A673 (cell line): ENCODE measurements at regions not wholly inside any gene's neighbourhood (a gene's known extent, or its start where the extent isn't known, plus 50 kb on each side); places are given as distances from the start of the nearest gene placed in this dataset.

Experiments used
- BruUV-seq: library from RNA; stranded (reverse); fragments of 400-500 nt; replicated peaks from 2 replicates; lab custom pipeline; 2021; lab: Mats Ljungman, UMichigan
- CTCF ChIA-PET: fragments of 300-600 bp; sonication (Branson Sonifier 250); formaldehyde crosslinking; loops from one replicate; lab custom pipeline; 2022; ENCODE audit warnings: antibody characterized with exemption; lab: Charles Lee
- POLR2A ChIA-PET: fragments of 300-600 bp; sonication (Branson Sonifier 250); formaldehyde crosslinking; loops from one replicate; lab custom pipeline; 2022; ENCODE audit warnings: antibody characterized with exemption; ENCODE audit not compliant: low non-redundant PET; lab: Charles Lee
- DNase-seq: peaks from one replicate; pipeline ENCODE4 v3.0.0-alpha.2; 2015; ENCODE audit warnings: low spot score
- H3K27ac ChIP-seq: fragments of 200-600 bp; sonication (generic); 2 replicates; pipeline ENCODE4 v1.5.1; 2016; ENCODE audit warnings: mixed run types, low read depth, mild to moderate bottlenecking, mixed read lengths, antibody characterized with exemption, low read length; ENCODE audit not compliant: poor library complexity, severe bottlenecking
- H3K27me3 ChIP-seq: fragments of 200-600 bp; sonication (generic); replicated peaks from 2 replicates; pipeline ENCODE4 v1.6.1; 2017; ENCODE audit warnings: mixed run types, low read depth, mild to moderate bottlenecking, mixed read lengths, antibody characterized with exemption, low read length; ENCODE audit not compliant: insufficient read depth, poor library complexity
- H3K36me3 ChIP-seq: fragments of 200-600 bp; sonication (generic); 2 replicates; pipeline ENCODE4 v1.6.1; 2016; ENCODE audit warnings: mixed run types, mild to moderate bottlenecking, mixed read lengths, antibody characterized with exemption, low read length; ENCODE audit not compliant: insufficient read depth, poor library complexity, severe bottlenecking
- H3K4me1 ChIP-seq: fragments of 200-600 bp; sonication (generic); 2 replicates; pipeline ENCODE4 v1.6.1; 2017; ENCODE audit warnings: mixed run types, mild to moderate bottlenecking, mixed read lengths, antibody characterized with exemption, low read length; ENCODE audit not compliant: insufficient read depth, poor library complexity, severe bottlenecking
- H3K4me3 ChIP-seq: fragments of 200-600 bp; sonication (generic); 2 replicates; pipeline ENCODE4 v1.5.1; 2016; ENCODE audit warnings: low read depth, mixed run types, mild to moderate bottlenecking, mixed read lengths, low read length; ENCODE audit not compliant: poor library complexity, severe bottlenecking
- H3K9me3 ChIP-seq: fragments of 200-600 bp; sonication (generic); 2 replicates; pipeline ENCODE4 v1.6.1; 2016; ENCODE audit warnings: mixed run types, low read depth, mild to moderate bottlenecking, mixed read lengths, antibody characterized with exemption, low read length; ENCODE audit not compliant: poor library complexity, severe bottlenecking
- CTCF ChIP-seq: fragments of 300-800, 200-600 bp; sonication (generic); conservative IDR thresholded peaks from 2 replicates; pipeline ENCODE4 v1.5.1; 2017; ENCODE audit warnings: low read depth, mild to moderate bottlenecking, antibody characterized with exemption, low read length, moderate library complexity, mixed read lengths
- EZH2 ChIP-seq: fragments of 200-600 bp; sonication (generic); IDR thresholded peaks from 2 replicates; pipeline ENCODE4 v1.6.1; 2017; ENCODE audit warnings: borderline replicate concordance, low read depth, mild to moderate bottlenecking, mixed read lengths, antibody characterized with exemption, low read length; ENCODE audit not compliant: poor library complexity, severe bottlenecking
- intact Hi-C: fragments of 100-400 bp; cut with micrococcal nuclease; formaldehyde crosslinking; loops from one replicate; pipeline ENCODE4 v1.10.0; 2022; ENCODE audit not compliant: unreplicated experiment

DNA sequence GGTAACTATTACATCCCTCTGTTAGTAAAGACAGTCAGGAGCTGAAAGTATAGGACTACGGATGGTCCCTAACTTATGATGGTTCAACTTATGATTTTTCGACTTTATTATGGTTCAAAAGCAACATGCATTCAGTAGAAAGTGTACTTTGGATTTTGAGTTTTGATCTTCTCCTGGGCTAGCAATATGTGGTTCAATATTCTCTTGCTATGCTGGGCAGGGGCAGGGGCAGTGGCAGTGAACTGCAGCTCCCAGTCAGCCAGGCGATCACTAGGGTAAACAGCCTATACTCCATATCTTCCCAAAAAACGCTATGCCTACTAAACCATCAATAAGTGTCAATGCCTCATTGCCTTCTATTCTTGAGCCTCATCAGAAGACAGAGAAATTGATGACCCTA lies 292.7 kb downstream of the EMP1 start:
- no peak for DNase-seq
- Histone ChIP-seq H3K27me3 (peaks cover 5% of the 10 kb centered on the region), H3K4me3 (no peak overlapping the region), H3K4me1 (no peaks in the 10 kb centered on the region), H3K27ac (no peak overlapping the region), H3K9me3 (no peaks in the 10 kb centered on the region), H3K36me3 (no peaks in the 10 kb centered on the region)
- TF ChIP-seq CTCF (no peak), EZH2 (no peak)
- intact Hi-C loops, result no loop called here
- POLR2A ChIA-PET, result no interaction called here
- CTCF ChIA-PET, result no interaction called here
- BruUV-seq, result no TSS peak

- no peak overlapping the region for H3K4me3 ChIP-seq
- POLR2A ChIA-PET, result no interaction called here
- H3K9me3 ChIP-seq, result no peaks in the 10 kb centered on the region
- CTCF ChIA-PET, result no interaction called here
- BruUV-seq, result no TSS peak
- H3K27me3 ChIP-seq, result peaks cover 16% of the 10 kb centered on the region
- no peak for DNase-seq
- H3K4me1 ChIP-seq, result no peaks in the 10 kb centered on the region
- H3K36me3 ChIP-seq, result no peaks in the 10 kb centered on the region
- intact Hi-C loops, result no loop called here
- TF ChIP-seq CTCF (no peak), EZH2 (no peak)
- H3K27ac ChIP-seq, result no peak overlapping the region
These were observed 290.8 kb downstream of the EMP1 start for GRCh38 chr12:13487326-13487725.

DNA sequence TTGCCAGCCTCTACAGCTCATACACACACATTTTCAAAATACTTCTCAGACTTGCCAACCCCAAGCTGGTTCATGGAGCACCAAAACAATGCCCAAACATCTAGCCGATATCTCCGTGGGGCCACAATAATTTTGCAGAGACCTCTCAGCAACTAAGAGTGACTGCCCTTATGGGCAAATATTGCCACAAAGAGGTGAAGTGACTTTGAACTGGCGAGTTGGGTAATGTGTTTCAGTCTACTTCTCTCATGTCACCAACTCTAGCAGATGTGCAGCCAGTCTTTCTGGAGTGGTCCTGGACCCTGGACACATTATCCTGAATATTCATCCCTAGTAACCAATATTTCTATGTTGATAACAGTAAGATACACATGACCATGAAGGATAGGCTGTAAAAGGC lies 290.3 kb downstream of the EMP1 start:
- Histone ChIP-seq H3K27me3 (peaks cover 16% of the 10 kb centered on the region), H3K36me3 (no peaks in the 10 kb centered on the region), H3K4me1 (no peaks in the 10 kb centered on the region), H3K9me3 (no peaks in the 10 kb centered on the region), H3K27ac (no peak overlapping the region), H3K4me3 (no peak overlapping the region)
- CTCF ChIA-PET, result no interaction called here
- POLR2A ChIA-PET, result no interaction called here
- no peak for TF ChIP-seq CTCF
- no peak for TF ChIP-seq EZH2
- DNase-seq, result no peak
- no TSS peak for BruUV-seq
- intact Hi-C loops, result no loop called here
